H9 (cell line): ENCODE measurements at regions not wholly inside any gene's neighbourhood (a gene's known extent, or its start where the extent isn't known, plus 50 kb on each side); places are given as distances from the start of the nearest gene placed in this dataset.
"Not testable (repeated sequence)": the region's sequence is repeated elsewhere in the genome, so short reads cannot be mapped to it uniquely, and the experiment has no call there.

ENCODE experiments used
- DNase-seq: peaks from one replicate; pipeline ENCODE4 v3.0.0-alpha.2; 2017
- H2AFZ ChIP-seq: one replicate; pipeline ENCODE4 v1.6.1; 2013; ENCODE audit warnings: mild to moderate bottlenecking, low read length, control low read depth, moderate library complexity
- H2AK5ac ChIP-seq: 2 replicates; pipeline ENCODE4 v1.6.1; 2013; ENCODE audit warnings: low read length, control low read depth, mixed read lengths; ENCODE audit not compliant: insufficient read length
- H2BK120ac ChIP-seq: one replicate; pipeline ENCODE4 v1.6.1; 2013; ENCODE audit warnings: low read depth, mild to moderate bottlenecking, low read length, control low read depth, inconsistent platforms; ENCODE audit not compliant: poor library complexity, severe bottlenecking
- H2BK12ac ChIP-seq: 2 replicates; pipeline ENCODE4 v1.6.1; 2013; ENCODE audit warnings: low read length, control low read depth, mixed read lengths, low read depth; ENCODE audit not compliant: insufficient read length
- H2BK15ac ChIP-seq: 2 replicates; pipeline ENCODE4 v1.6.1; 2013; ENCODE audit warnings: low read depth, low read length, control low read depth
- H2BK20ac ChIP-seq: one replicate; pipeline ENCODE4 v1.6.1; 2013; ENCODE audit warnings: low read depth, mild to moderate bottlenecking, low read length, control low read depth, inconsistent platforms; ENCODE audit not compliant: poor library complexity, severe bottlenecking
- H2BK5ac ChIP-seq: 2 replicates; pipeline ENCODE4 v1.6.1; 2013; ENCODE audit warnings: low read length, control low read depth, mixed read lengths; ENCODE audit not compliant: insufficient read length
- H3K14ac ChIP-seq: 2 replicates; pipeline ENCODE4 v1.6.1; 2013; ENCODE audit warnings: low read length, control low read depth; ENCODE audit not compliant: insufficient read depth
- H3K18ac ChIP-seq: 2 replicates; pipeline ENCODE4 v1.6.1; 2013; ENCODE audit warnings: low read depth, mild to moderate bottlenecking, mixed read lengths, low read length, control low read depth; ENCODE audit not compliant: insufficient read length
- H3K23ac ChIP-seq: 2 replicates; pipeline ENCODE4 v1.6.1; 2013; ENCODE audit warnings: low read length, control low read depth, mixed read lengths, low read depth; ENCODE audit not compliant: insufficient read length
- H3K23me2 ChIP-seq: 2 replicates; pipeline ENCODE4 v1.6.1; 2013; ENCODE audit warnings: low read depth, mild to moderate bottlenecking, mixed read lengths, low read length, control low read depth; ENCODE audit not compliant: insufficient read length, poor library complexity, severe bottlenecking
- H3K27ac ChIP-seq: 2 replicates; pipeline ENCODE4 v1.5.1; 2013; ENCODE audit warnings: low read length, control low read depth, mixed read lengths, low read depth; ENCODE audit not compliant: insufficient read length
- H3K27me3 ChIP-seq: 2 replicates; pipeline ENCODE4 v1.6.1; 2013; ENCODE audit warnings: low read length, control low read depth, inconsistent platforms; ENCODE audit not compliant: insufficient read depth
- H3K4ac ChIP-seq: 2 replicates; pipeline ENCODE4 v1.6.1; 2013; ENCODE audit warnings: low read depth, mild to moderate bottlenecking, control low read depth, inconsistent platforms, low read length, moderate library complexity
- H3K4me1 ChIP-seq: 2 replicates; pipeline ENCODE4 v1.6.1; 2013; ENCODE audit warnings: low read length, control low read depth, inconsistent platforms; ENCODE audit not compliant: insufficient read depth
- H3K4me2 ChIP-seq: 2 replicates; pipeline ENCODE4 v1.6.1; 2013; ENCODE audit warnings: low read length, control low read depth, mixed read lengths; ENCODE audit not compliant: insufficient read length, insufficient read depth
- H3K56ac ChIP-seq: 2 replicates; pipeline ENCODE4 v1.6.1; 2013; ENCODE audit warnings: low read depth, mild to moderate bottlenecking, mixed read lengths, low read length, control low read depth; ENCODE audit not compliant: insufficient read length
- H3K79me1 ChIP-seq: 2 replicates; pipeline ENCODE4 v1.6.1; 2013; ENCODE audit warnings: low read depth, mild to moderate bottlenecking, moderate library complexity, low read length, control low read depth, inconsistent platforms; ENCODE audit not compliant: insufficient read depth, poor library complexity, severe bottlenecking
- H3K79me2 ChIP-seq: 2 replicates; pipeline ENCODE4 v1.6.1; 2013; ENCODE audit warnings: low read length, control low read depth, inconsistent platforms; ENCODE audit not compliant: insufficient read depth
- H3K9ac ChIP-seq: 2 replicates; pipeline ENCODE4 v1.6.1; 2013; ENCODE audit warnings: low read length, control low read depth, mixed read lengths; ENCODE audit not compliant: insufficient read length; ENCODE audit errors: extremely low read depth
- H3K9me3 ChIP-seq: one replicate; pipeline ENCODE4 v1.6.1; 2013; ENCODE audit warnings: low read depth, low read length, inconsistent platforms; ENCODE audit not compliant: control insufficient read depth
- H3T11ph ChIP-seq: one replicate; pipeline ENCODE4 v1.6.1; 2013; ENCODE audit warnings: mild to moderate bottlenecking, low read length, control low read depth, inconsistent platforms
- H4K20me1 ChIP-seq: one replicate; pipeline ENCODE4 v1.6.1; 2013; ENCODE audit not compliant: control insufficient read depth, insufficient read length, insufficient read depth
- H4K5ac ChIP-seq: 2 replicates; pipeline ENCODE4 v1.6.1; 2013; ENCODE audit warnings: low read depth, mild to moderate bottlenecking, mixed read lengths, low read length, control low read depth; ENCODE audit not compliant: insufficient read length
- H4K8ac ChIP-seq: replicated peaks from 2 replicates; pipeline ENCODE4 v1.6.1; 2013; ENCODE audit warnings: low read length, control low read depth, mixed read lengths, low read depth; ENCODE audit not compliant: insufficient read length
- H4K91ac ChIP-seq: 2 replicates; pipeline ENCODE4 v1.6.1; 2013; ENCODE audit warnings: low read depth, mild to moderate bottlenecking, moderate library complexity, mixed read lengths, low read length, control low read depth; ENCODE audit not compliant: insufficient read length
- H3K27ac Mint-ChIP-seq, 3 experiments: 2 replicates in 2 of 3; 3 replicates in 1 of 3; pipeline ENCODE4 v1.8.0; 2020 to 2021; ENCODE audit warnings: mixed read lengths in 3 of 3, mild to moderate bottlenecking in 1 of 3, moderate library complexity in 1 of 3
- H3K27me3 Mint-ChIP-seq: 2 replicates; pipeline ENCODE4 v1.8.0; 2021; ENCODE audit warnings: low read depth, mild to moderate bottlenecking, moderate library complexity, mixed read lengths
- H3K36me3 Mint-ChIP-seq, 3 experiments: 2 replicates in 2 of 3; 3 replicates in 1 of 3; pipeline ENCODE4 v1.8.0; 2020 to 2021; ENCODE audit warnings: low read depth in 3 of 3, mixed read lengths in 3 of 3; ENCODE audit not compliant: insufficient read depth in 1 of 3
- H3K4me1 Mint-ChIP-seq, 2 experiments: 2 replicates each; pipeline ENCODE4 v1.8.0; 2020; ENCODE audit warnings: mixed read lengths in 2 of 2
- H3K4me3 Mint-ChIP-seq, 2 experiments: 2 replicates in 1 of 2; 3 replicates in 1 of 2; pipeline ENCODE4 v1.8.0; 2020 to 2021; ENCODE audit warnings: mild to moderate bottlenecking in 2 of 2, mixed read lengths in 2 of 2, moderate library complexity in 1 of 2
- H3K9me3 Mint-ChIP-seq, 2 experiments: 2 replicates in 1 of 2; 3 replicates in 1 of 2; pipeline ENCODE4 v1.8.0; 2020; ENCODE audit warnings: mild to moderate bottlenecking in 2 of 2, mixed read lengths in 2 of 2, moderate library complexity in 1 of 2
- WGBS: extraction: QIAGEN DNeasy Blood & Tissue Kit; methylation state at CpG from one replicate; pipeline ENCODE4 v1.1.7; 2013; ENCODE audit warnings: missing lambda C conversion rate, low lambda C conversion rate, mixed read lengths; ENCODE audit not compliant: insufficient read length; ENCODE audit errors: extremely low coverage; 5-methylcytosine and 5-hydroxymethylcytosine counted together

DNA sequence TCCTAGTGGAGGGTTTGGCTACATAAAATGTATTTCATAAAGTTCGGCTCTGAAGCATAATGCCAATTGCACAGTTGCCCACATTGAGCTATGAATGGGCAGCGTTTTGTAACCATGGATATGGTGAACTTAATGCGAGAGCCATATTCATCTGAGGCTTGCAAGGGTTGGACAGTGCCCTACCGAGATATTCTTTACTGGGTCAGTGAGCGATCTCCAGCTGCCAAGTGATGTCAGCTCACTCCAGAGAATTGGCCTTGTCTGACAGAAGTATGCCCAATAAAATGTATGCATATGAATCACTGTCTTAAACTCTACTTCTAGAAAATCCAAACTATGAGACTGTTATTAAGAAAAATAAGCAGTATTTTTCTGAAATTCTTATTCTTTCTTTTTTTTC, 719.6 kb upstream of the CDH18 start:
- not testable (repeated sequence) for H2AFZ ChIP-seq, H3K79me2 ChIP-seq, H4K5ac ChIP-seq, H3K9ac ChIP-seq, H3K4me1 ChIP-seq, H3K56ac ChIP-seq, H4K91ac ChIP-seq, H2BK20ac ChIP-seq, H2BK12ac ChIP-seq, H3K4me2 ChIP-seq, H3K18ac ChIP-seq, H3K27ac ChIP-seq, H3K27ac Mint-ChIP-seq, H3K23ac ChIP-seq, H3T11ph ChIP-seq, H2AK5ac ChIP-seq, H3K23me2 ChIP-seq, H3K4ac ChIP-seq, H3K79me1 ChIP-seq, H3K9me3 ChIP-seq, H3K14ac ChIP-seq, H2BK5ac ChIP-seq, H4K8ac ChIP-seq, H3K36me3 Mint-ChIP-seq, H3K9me3 Mint-ChIP-seq, H4K20me1 ChIP-seq, DNase-seq, H2BK120ac ChIP-seq, H2BK15ac ChIP-seq, H3K27me3 ChIP-seq, H3K4me1 Mint-ChIP-seq, H3K4me3 Mint-ChIP-seq, H3K27me3 Mint-ChIP-seq
- WGBS = no CpG with 5 or more reads among the region's 5 CpGs
